SK-N-SH (cell line): ENCODE measurements at regions not wholly inside any gene's neighbourhood (a gene's known extent, or its start where the extent isn't known, plus 50 kb on each side); places are given as distances from the start of the nearest gene placed in this dataset.

Experiments used
- CTCF ChIA-PET: fragments of 300-600, 350-600 bp; formaldehyde crosslinking; extraction: SDS; loops from one replicate; lab custom pipeline; 2021; lab: Yijun Ruan, JAX
- POLR2A ChIA-PET: fragments of 350-600 bp; sonication (Branson Sonifier 250); formaldehyde crosslinking; extraction: SDS; loops from one replicate; lab custom pipeline; 2020; ENCODE audit warnings: antibody characterized with exemption, inconsistent platforms; lab: Yijun Ruan, JAX
- DNase-seq: peaks from one replicate; pipeline ENCODE4 v3.0.0; 2012
- H2AFZ ChIP-seq: fragments of 200-600 bp; sonication (generic); 2 replicates; pipeline ENCODE4 v1.8.1; 2016; ENCODE audit warnings: antibody characterized with exemption, mild to moderate bottlenecking, low read depth
- H3F3A ChIP-seq: fragments of 200-600 bp; sonication (generic); replicated peaks from 2 replicates; pipeline ENCODE3; 2016; ENCODE audit warnings: antibody characterized with exemption, mild to moderate bottlenecking; ENCODE audit not compliant: insufficient read depth
- H3K27ac ChIP-seq, 2 experiments: fragments of 200-500 bp in 1 of 2; fragments of 200-600 bp in 1 of 2; sonication (Bioruptor generic) in 1 of 2; sonication (generic), shearing (Covaris generic) in 1 of 2; 2 replicates each; pipeline versions ENCODE4 v1.5.1 to v1.6.1; 2014 to 2016; ENCODE audit warnings: low read depth in 2 of 2, inconsistent platforms in 1 of 2, low read length in 1 of 2, mild to moderate bottlenecking in 1 of 2, mixed read lengths in 1 of 2
- H3K27me3 ChIP-seq: fragments of 200-600 bp; sonication (generic), shearing (Covaris generic); 2 replicates; pipeline ENCODE4 v1.6.1; 2016; ENCODE audit warnings: mixed run types; ENCODE audit not compliant: insufficient read depth
- H3K36me3 ChIP-seq, 2 experiments: fragments of 200-500 bp in 1 of 2; fragments of 200-600 bp in 1 of 2; sonication (Bioruptor generic) in 1 of 2; sonication (generic) in 1 of 2; replicated peaks in 1 of 2; 2 replicates each; pipeline versions ENCODE3 to v1.5.1; 2014 to 2016; ENCODE audit warnings: low read length in 1 of 2, mild to moderate bottlenecking in 1 of 2; ENCODE audit not compliant: insufficient read depth in 2 of 2, control insufficient read depth in 1 of 2
- H3K4me1 ChIP-seq, 2 experiments: fragments of 200-500 bp in 1 of 2; fragments of 200-600 bp in 1 of 2; sonication (Bioruptor generic) in 1 of 2; sonication (generic), shearing (Covaris generic) in 1 of 2; 2 replicates each; pipeline versions ENCODE4 v1.5.1 to v1.6.1; 2014 to 2016; ENCODE audit warnings: low read depth in 1 of 2, low read length in 1 of 2, mixed run types in 1 of 2; ENCODE audit not compliant: insufficient read depth in 2 of 2, control insufficient read depth in 1 of 2
- H3K4me2 ChIP-seq: fragments of 200-600 bp; sonication (generic), shearing (Covaris generic); 2 replicates; pipeline ENCODE4 v1.6.1; 2017; ENCODE audit warnings: mixed run types
- H3K4me3 ChIP-seq, 2 experiments: fragments of 200-500 bp in 1 of 2; fragments of 200-600 bp in 1 of 2; sonication (Bioruptor generic) in 1 of 2; sonication (generic), shearing (Covaris generic) in 1 of 2; 2 replicates each; pipeline versions ENCODE4 v1.5.1 to v1.8.1; 2014 to 2016; ENCODE audit warnings: low read depth in 2 of 2, inconsistent platforms in 1 of 2, low read length in 1 of 2, mild to moderate bottlenecking in 1 of 2, mixed read lengths in 1 of 2, moderate library complexity in 1 of 2
- H3K79me2 ChIP-seq: fragments of 200-600 bp; sonication (generic); 2 replicates; pipeline ENCODE4 v1.8.1; 2017; ENCODE audit warnings: mild to moderate bottlenecking; ENCODE audit not compliant: insufficient read depth
- H3K9ac ChIP-seq: fragments of 200-600 bp; sonication (generic); 2 replicates; pipeline ENCODE4 v1.6.1; 2017; ENCODE audit warnings: mixed run types
- H3K9me2 ChIP-seq: fragments of 200-600 bp; sonication (generic); 2 replicates; pipeline ENCODE4 v1.6.1; 2017; ENCODE audit warnings: mixed run types
- H3K9me3 ChIP-seq: fragments of 200-600 bp; sonication (generic); 2 replicates; pipeline ENCODE4 v1.6.1; 2017; ENCODE audit warnings: mixed run types, mild to moderate bottlenecking, moderate library complexity
- H4K20me1 ChIP-seq: fragments of 200-600 bp; sonication (generic); 2 replicates; pipeline ENCODE4 v1.6.1; 2017; ENCODE audit warnings: mild to moderate bottlenecking, mixed run types; ENCODE audit not compliant: insufficient read depth
- CHD2 ChIP-seq: fragments of 150-350 bp; IDR thresholded peaks from 2 replicates; pipeline ENCODE4 v1.6.1; 2018; ENCODE audit warnings: low read length; ENCODE audit not compliant: partially characterized antibody
- CTCF ChIP-seq: fragments of 200-600 bp; sonication (generic); IDR thresholded peaks from 2 replicates; pipeline ENCODE4 v1.6.1; 2017; ENCODE audit warnings: antibody characterized with exemption, mild to moderate bottlenecking, moderate library complexity
- ELF1 ChIP-seq: IDR thresholded peaks from 2 replicates; pipeline ENCODE4 v1.4.0; 2012
- EP300 ChIP-seq, 2 experiments: IDR thresholded peaks; 2 replicates each; pipeline versions ENCODE4 v1.4.0 to v1.6.1; 2012; ENCODE audit warnings: borderline replicate concordance in 1 of 2, low read depth in 1 of 2, low read length in 1 of 2
- FOSL2 ChIP-seq: IDR thresholded peaks from 2 replicates; pipeline ENCODE4 v1.4.0; 2012; ENCODE audit warnings: low read depth, mild to moderate bottlenecking, moderate library complexity, borderline replicate concordance
- FOXJ3 ChIP-seq: sonication (generic); formaldehyde crosslinking; IDR thresholded peaks from 2 replicates; pipeline ENCODE4 v1.5.1; 2020; ENCODE audit warnings: mild to moderate bottlenecking, missing genetic modification reagents
- FOXM1 ChIP-seq: IDR thresholded peaks from 2 replicates; pipeline ENCODE4 v1.4.0; 2012; ENCODE audit warnings: low read depth, mild to moderate bottlenecking
- GABPA ChIP-seq: IDR thresholded peaks from 2 replicates; pipeline ENCODE4 v1.4.0; 2012; ENCODE audit warnings: low read depth, mild to moderate bottlenecking
- GATA2 ChIP-seq: sonication (generic); formaldehyde crosslinking; IDR thresholded peaks from 2 replicates; pipeline ENCODE4 v1.5.0; 2020; ENCODE audit warnings: mild to moderate bottlenecking, missing genetic modification reagents
- IRF3 ChIP-seq: fragments of 150-350 bp; IDR thresholded peaks from 2 replicates; pipeline ENCODE4 v1.6.1; 2016; ENCODE audit warnings: mild to moderate bottlenecking, low read depth, low read length
- NFIC ChIP-seq: IDR thresholded peaks from 2 replicates; pipeline ENCODE4 v1.4.0; 2012; ENCODE audit warnings: borderline replicate concordance
- NRF1 ChIP-seq: IDR thresholded peaks from 2 replicates; pipeline ENCODE4 v1.6.1; 2012; ENCODE audit warnings: low read depth, mild to moderate bottlenecking, low read length
- PBX3 ChIP-seq: IDR thresholded peaks from 2 replicates; pipeline ENCODE4; 2012
- POLR2AphosphoS5 ChIP-seq: IDR thresholded peaks from 2 replicates; pipeline ENCODE4 v1.6.1; 2012; ENCODE audit warnings: low read depth, low read length
- REST ChIP-seq: IDR thresholded peaks from 2 replicates; pipeline ENCODE4 v1.6.1; 2012; ENCODE audit warnings: mild to moderate bottlenecking, low read depth, low read length, moderate library complexity
- RFX5 ChIP-seq: IDR thresholded peaks from 2 replicates; pipeline ENCODE4 v1.6.1; 2012; ENCODE audit warnings: mild to moderate bottlenecking, improper control_type of control experiment, low read length
- SIN3A ChIP-seq: IDR thresholded peaks from 2 replicates; pipeline ENCODE4 v1.6.1; 2012; ENCODE audit warnings: low read depth, mild to moderate bottlenecking, low read length, moderate library complexity, borderline replicate concordance
- SMC3 ChIP-seq: IDR thresholded peaks from 2 replicates; pipeline ENCODE4 v1.6.1; 2012; ENCODE audit warnings: low read depth, low read length, improper control_type of control experiment
- TAF1 ChIP-seq: IDR thresholded peaks from 2 replicates; pipeline ENCODE4 v1.6.1; 2012; ENCODE audit warnings: low read depth, mild to moderate bottlenecking, low read length, moderate library complexity, borderline replicate concordance
- WGBS: methylation state at CpG from one replicate; pipeline ENCODE4 v1.1.6; 2017; ENCODE audit warnings: low lambda C conversion rate; 5-methylcytosine and 5-hydroxymethylcytosine counted together

- Histone ChIP-seq H3K9me3 (no peaks in the 10 kb centered on the region), H3K9me2 (no peaks in the 10 kb centered on the region), H2AFZ (no peak overlapping the region), H3K4me2 (no peak overlapping the region), H3K79me2 (no peaks in the 10 kb centered on the region), H3K27me3 (no peaks in the 10 kb centered on the region), H3F3A (no peaks in the 10 kb centered on the region), H3K4me3 (no peak overlapping the region), H3K9ac (no peak overlapping the region), H3K27ac (no peak overlapping the region), H4K20me1 (no peaks in the 10 kb centered on the region), H3K36me3 (no peaks in the 10 kb centered on the region), H3K4me1 (no peaks in the 10 kb centered on the region)
- TF ChIP-seq POLR2AphosphoS5 (no peak), SMC3 (no peak), CHD2 (no peak), ELF1 (no peak), FOSL2 (no peak), NRF1 (no peak), FOXJ3 (CRISPR knock-in tag) (no peak), SIN3A (no peak), REST (no peak), EP300 (IDR thresholded peaks at IDR 0.05; ENCODE audit: borderline replicate concordance in 1 of 2, low read depth in 1 of 2, low read length in 1 of 2) (no peak), RFX5 (no peak), PBX3 (no peak), GATA2 (CRISPR knock-in tag) (no peak), GABPA (no peak), IRF3 (no peak), FOXM1 (no peak), CTCF (no peak), NFIC (no peak), TAF1 (no peak)
- DNase-seq: no peak
- ChIA-PET POLR2A (no interaction called here), CTCF (no interaction called here)
- 17% methylated on average over 3 of the region's 3 CpGs for WGBS
Measured at GRCh38 chr3:139755551-139755950, 77.8 kb upstream of the NMNAT3 start.
